ENCODE measurements at regions not wholly inside any gene's neighbourhood (a gene's known extent, or its start where the extent isn't known, plus 50 kb on each side); places are given as distances from the start of the nearest gene placed in this dataset.

GRCh38 chr2:114384441-114384840 lies 58.0 kb upstream of the DPP10 start:
- no peak for DNase-seq

GRCh38 chr2:114389021-114389420 lies 53.4 kb upstream of the DPP10 start:
- DNase-seq: no peak

Data from amygdala (tissue), 56 donors.